HEK293 (cell line): ENCODE measurements at regions not wholly inside any gene's neighbourhood (a gene's known extent, or its start where the extent isn't known, plus 50 kb on each side); places are given as distances from the start of the nearest gene placed in this dataset.

Experiments
- CTCF ChIP-seq: fragments of 450-650 bp; formaldehyde crosslinking; IDR thresholded peaks from 2 replicates; pipeline ENCODE4 v1.5.1; 2016; ENCODE audit warnings: missing biosample characterization, missing genetic modification characterization
- EGR2 ChIP-seq: fragments of 450-650 bp; formaldehyde crosslinking; IDR thresholded peaks from 2 replicates; pipeline ENCODE4 v1.5.1; 2016; ENCODE audit warnings: low read depth, missing biosample characterization, missing genetic modification characterization
- GLI2 ChIP-seq: fragments of 450-650 bp; formaldehyde crosslinking; IDR thresholded peaks from 2 replicates; pipeline ENCODE4; 2017; ENCODE audit warnings: missing biosample characterization, missing genetic modification characterization, low read depth, borderline replicate concordance
- HOXA7 ChIP-seq: sonication (generic); formaldehyde crosslinking; IDR thresholded peaks from 2 replicates; pipeline ENCODE4 v1.8.1; 2022; ENCODE audit warnings: missing genetic modification reagents, borderline replicate concordance
- KLF16 ChIP-seq: fragments of 450-650 bp; formaldehyde crosslinking; IDR thresholded peaks from 2 replicates; pipeline ENCODE4 v1.5.1; 2017; ENCODE audit warnings: missing biosample characterization, missing genetic modification characterization
- MZF1 ChIP-seq: fragments of 450-650 bp; formaldehyde crosslinking; IDR thresholded peaks from 2 replicates; pipeline ENCODE4 v1.5.1; 2017; ENCODE audit warnings: missing biosample characterization, missing genetic modification characterization, borderline replicate concordance
- YY1 ChIP-seq: fragments of 450-650 bp; formaldehyde crosslinking; IDR thresholded peaks from 2 replicates; pipeline ENCODE4 v1.5.1; 2018; ENCODE audit warnings: missing biosample characterization, missing genetic modification characterization
- ZBTB26 ChIP-seq: fragments of 450-650 bp; formaldehyde crosslinking; optimal IDR thresholded peaks from 2 replicates; pipeline ENCODE3; 2016; ENCODE audit warnings: missing biosample characterization, mild to moderate bottlenecking, missing genetic modification characterization
- ZEB2 ChIP-seq: fragments of 450-650 bp; formaldehyde crosslinking; IDR thresholded peaks from 2 replicates; pipeline ENCODE4 v1.5.1; 2016; ENCODE audit warnings: missing biosample characterization, missing genetic modification characterization
- ZNF274 ChIP-seq, 2 experiments: fragments of 200-500 bp in 1 of 2; fragments of 450-650 bp in 1 of 2; sonication (Bioruptor generic) in 1 of 2; formaldehyde crosslinking in 1 of 2; IDR thresholded peaks; 2 replicates each; pipeline versions ENCODE4 v1.5.1 to v1.6.1; 2014 to 2016; ENCODE audit warnings: borderline replicate concordance in 1 of 2, inconsistent platforms in 1 of 2, low read length in 1 of 2, missing biosample characterization in 1 of 2, missing genetic modification characterization in 1 of 2
- ZNF501 ChIP-seq: fragments of 450-650 bp; formaldehyde crosslinking; IDR thresholded peaks from 2 replicates; pipeline ENCODE4 v1.5.1; 2016; ENCODE audit warnings: missing biosample characterization, missing genetic modification characterization
- ZNF777 ChIP-seq: fragments of 450-650 bp; formaldehyde crosslinking; IDR thresholded peaks from 2 replicates; pipeline ENCODE4 v1.5.1; 2017; ENCODE audit warnings: missing biosample characterization, missing genetic modification characterization, borderline replicate concordance

- TF ChIP-seq CTCF (tag by site-specific recombination) (no peak), EGR2 (tag by site-specific recombination) (no peak), ZNF777 (tag by site-specific recombination) (no peak), ZBTB26 (no peak), HOXA7 (CRISPR knock-in tag) (no peak), MZF1 (no peak), ZNF501 (tag by site-specific recombination) (no peak), GLI2 (tag by site-specific recombination) (no peak), YY1 (tag by site-specific recombination) (no peak), KLF16 (tag by site-specific recombination) (no peak), ZEB2 (tag by site-specific recombination) (no peak), ZNF274 (IDR thresholded peaks at IDR 0.05; ENCODE audit: low read length) (no peak), ZNF274 (tag by site-specific recombination; IDR thresholded peaks at IDR 0.05; ENCODE audit: borderline replicate concordance) (no peak; the same call in 1 of the 2 replicates)
These were observed 116.0 kb upstream of the TOP3B start for GRCh38 chr22:22098457-22099193.
